ENCODE measurements at regions not wholly inside any gene's neighbourhood (a gene's known extent, or its start where the extent isn't known, plus 50 kb on each side); places are given as distances from the start of the nearest gene placed in this dataset.

DNA sequence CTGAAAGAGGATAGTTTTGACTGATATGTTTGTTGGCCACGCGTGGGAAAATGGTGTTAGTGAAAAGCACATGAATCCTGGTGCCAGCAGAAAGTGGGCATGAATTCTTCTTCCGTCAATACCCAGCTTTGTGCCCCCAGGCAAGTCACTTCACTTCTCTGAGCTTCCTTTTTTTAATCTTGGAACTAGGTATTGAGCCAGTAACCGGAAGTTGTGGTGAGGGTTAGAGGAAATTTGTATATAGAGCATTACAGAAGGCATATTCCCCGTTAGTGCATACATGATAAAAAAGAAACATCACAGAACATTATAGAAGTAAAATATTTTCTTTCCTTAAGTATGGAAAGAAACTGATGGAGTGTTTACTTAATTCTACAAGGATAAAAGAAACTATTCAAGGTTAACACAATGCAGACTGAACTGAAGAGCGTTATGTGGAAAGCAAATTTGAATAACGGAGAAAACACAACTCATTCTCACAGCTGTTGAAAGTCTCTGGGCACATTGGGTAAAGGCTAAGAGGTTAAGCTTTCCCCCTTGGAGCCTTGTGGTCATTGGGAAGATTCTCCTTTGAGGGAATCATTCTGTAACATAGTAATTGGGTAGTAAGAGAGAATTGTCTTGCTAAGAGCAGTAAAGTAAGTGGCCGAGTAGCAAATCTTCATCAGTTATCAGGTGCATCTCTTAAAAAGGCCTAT lies 223.1 kb downstream of the BCAS1 start:
- peaks cover 3% of the 10 kb centered on the region; the same call in 1 of the 2 replicates for H3K9me3 ChIP-seq (ENCODE audit: insufficient read depth, low read length)
- no peak for TF ChIP-seq YY1 (IDR thresholded peaks at IDR 0.05; ENCODE audit: insufficient read depth, insufficient read length)
- TF ChIP-seq SUZ12 (IDR thresholded peaks at IDR 0.05; ENCODE audit: extremely low read depth, insufficient read depth, insufficient read length), result no peak
- TF ChIP-seq ZNF274 (IDR thresholded peaks at IDR 0.05; ENCODE audit: low read depth, low read length), result no peak
- no peak for DNase-seq (ENCODE audit: low read depth, low spot score)
- no peaks in the 10 kb centered on the region for H3K36me3 ChIP-seq (ENCODE audit: insufficient read depth, insufficient read length, low read length)
- H3K4me3 ChIP-seq (ENCODE audit: insufficient read length, low read depth), result no peak overlapping the region
- no peaks in the 10 kb centered on the region for H3K4me1 ChIP-seq (ENCODE audit: insufficient read depth, insufficient read length)
- no peak overlapping the region for H3K9ac ChIP-seq (ENCODE audit: insufficient read length, low read depth)
- H3K27me3 ChIP-seq (ENCODE audit: insufficient read depth, insufficient read length), result no peaks in the 10 kb centered on the region

DNA sequence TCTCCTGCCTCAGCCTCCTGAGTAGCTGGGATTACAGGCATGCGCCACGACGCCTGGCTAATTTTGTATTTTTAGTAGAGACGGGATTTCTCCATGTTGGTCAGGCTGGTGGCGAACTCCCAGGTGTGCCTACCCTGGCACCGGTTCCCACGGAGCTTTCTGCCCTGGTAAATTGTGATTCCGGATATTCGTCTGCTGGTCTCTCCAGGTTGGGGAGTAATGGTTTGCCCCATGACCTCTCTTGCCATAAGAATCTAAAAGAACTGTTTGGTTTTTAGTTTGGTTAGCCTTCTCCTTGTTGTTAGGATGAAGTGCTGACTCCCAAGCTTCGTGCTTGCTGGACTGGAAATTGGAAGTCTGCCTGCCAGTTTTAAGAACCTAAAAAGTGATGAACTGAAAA lies 223.8 kb downstream of the BCAS1 start:
- no peak for TF ChIP-seq SUZ12 (IDR thresholded peaks at IDR 0.05; ENCODE audit: extremely low read depth, insufficient read depth, insufficient read length)
- TF ChIP-seq ZNF274 (IDR thresholded peaks at IDR 0.05; ENCODE audit: low read depth, low read length), result no peak
- no peak for TF ChIP-seq YY1 (IDR thresholded peaks at IDR 0.05; ENCODE audit: insufficient read depth, insufficient read length)
- no peaks in the 10 kb centered on the region for H3K27me3 ChIP-seq (ENCODE audit: insufficient read depth, insufficient read length)
- H3K9me3 ChIP-seq (ENCODE audit: insufficient read depth, low read length), result no peaks in the 10 kb centered on the region
- H3K9ac ChIP-seq (ENCODE audit: insufficient read length, low read depth), result no peak overlapping the region
- no peak for DNase-seq (ENCODE audit: low read depth, low spot score)
- no peaks in the 10 kb centered on the region for H3K4me1 ChIP-seq (ENCODE audit: insufficient read depth, insufficient read length)
- H3K36me3 ChIP-seq (ENCODE audit: insufficient read depth, insufficient read length, low read length), result no peaks in the 10 kb centered on the region
- H3K4me3 ChIP-seq (ENCODE audit: insufficient read length, low read depth), result no peak overlapping the region

DNA sequence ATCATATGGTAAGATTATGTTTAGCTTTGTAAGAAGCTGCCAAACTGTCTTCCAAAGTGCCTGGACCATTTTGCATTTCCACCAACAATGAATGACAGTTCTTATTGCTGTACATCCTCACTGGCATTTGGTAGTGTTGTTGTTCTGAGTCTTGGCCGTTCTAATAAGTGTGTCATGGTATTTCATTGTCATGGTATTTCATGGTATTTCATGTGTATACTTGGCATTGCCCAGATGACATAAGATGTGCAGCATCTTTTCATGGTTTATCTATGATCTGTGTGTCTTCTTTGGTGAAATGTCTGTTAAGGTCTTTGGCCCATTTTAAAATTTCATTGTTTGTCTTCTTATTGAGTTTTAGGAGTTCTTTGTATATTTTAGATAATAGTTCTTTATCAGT lies 224.4 kb downstream of the BCAS1 start:
- no peaks in the 10 kb centered on the region for H3K4me1 ChIP-seq (ENCODE audit: insufficient read depth, insufficient read length)
- H3K4me3 ChIP-seq (ENCODE audit: insufficient read length, low read depth), result no peak overlapping the region
- H3K9ac ChIP-seq (ENCODE audit: insufficient read length, low read depth), result no peak overlapping the region
- H3K9me3 ChIP-seq (ENCODE audit: insufficient read depth, low read length), result no peaks in the 10 kb centered on the region
- no peaks in the 10 kb centered on the region for H3K36me3 ChIP-seq (ENCODE audit: insufficient read depth, insufficient read length, low read length)
- no peak for DNase-seq (ENCODE audit: low read depth, low spot score)
- no peaks in the 10 kb centered on the region for H3K27me3 ChIP-seq (ENCODE audit: insufficient read depth, insufficient read length)
- TF ChIP-seq SUZ12 (IDR thresholded peaks at IDR 0.05; ENCODE audit: extremely low read depth, insufficient read depth, insufficient read length) (no peak), ZNF274 (IDR thresholded peaks at IDR 0.05; ENCODE audit: low read depth, low read length) (no peak), YY1 (IDR thresholded peaks at IDR 0.05; ENCODE audit: insufficient read depth, insufficient read length) (no peak)

DNA sequence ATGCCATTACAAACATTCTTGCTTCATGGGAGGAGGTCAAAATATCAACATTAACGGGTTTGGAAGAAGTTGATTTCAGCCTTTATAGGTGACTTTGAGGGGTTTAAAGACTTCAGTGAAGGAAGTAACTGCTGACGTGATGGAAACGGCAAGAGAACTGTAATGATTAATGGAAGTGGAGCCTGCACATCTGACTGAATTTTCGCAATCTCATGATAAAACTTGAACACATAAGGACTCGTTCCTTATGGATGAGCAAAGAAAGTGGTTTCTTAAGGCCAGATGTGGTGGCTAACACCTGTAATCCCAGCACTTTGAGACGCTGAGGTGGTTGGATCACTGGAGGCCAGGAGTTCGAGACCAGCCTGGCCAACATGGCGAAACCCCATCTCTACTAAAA lies 226.1 kb downstream of the BCAS1 start:
- TF ChIP-seq ZNF274 (IDR thresholded peaks at IDR 0.05; ENCODE audit: low read depth, low read length) (no peak), YY1 (IDR thresholded peaks at IDR 0.05; ENCODE audit: insufficient read depth, insufficient read length) (no peak), SUZ12 (IDR thresholded peaks at IDR 0.05; ENCODE audit: extremely low read depth, insufficient read depth, insufficient read length) (no peak)
- Histone ChIP-seq H3K27me3 (ENCODE audit: insufficient read depth, insufficient read length) (no peaks in the 10 kb centered on the region), H3K36me3 (ENCODE audit: insufficient read depth, insufficient read length, low read length) (no peaks in the 10 kb centered on the region), H3K9me3 (ENCODE audit: insufficient read depth, low read length) (no peaks in the 10 kb centered on the region), H3K4me1 (ENCODE audit: insufficient read depth, insufficient read length) (peaks cover 4% of the 10 kb centered on the region), H3K4me3 (ENCODE audit: insufficient read length, low read depth) (no peak overlapping the region), H3K9ac (ENCODE audit: insufficient read length, low read depth) (no peak overlapping the region)
- DNase-seq (ENCODE audit: low read depth, low spot score), result no peak

DNA sequence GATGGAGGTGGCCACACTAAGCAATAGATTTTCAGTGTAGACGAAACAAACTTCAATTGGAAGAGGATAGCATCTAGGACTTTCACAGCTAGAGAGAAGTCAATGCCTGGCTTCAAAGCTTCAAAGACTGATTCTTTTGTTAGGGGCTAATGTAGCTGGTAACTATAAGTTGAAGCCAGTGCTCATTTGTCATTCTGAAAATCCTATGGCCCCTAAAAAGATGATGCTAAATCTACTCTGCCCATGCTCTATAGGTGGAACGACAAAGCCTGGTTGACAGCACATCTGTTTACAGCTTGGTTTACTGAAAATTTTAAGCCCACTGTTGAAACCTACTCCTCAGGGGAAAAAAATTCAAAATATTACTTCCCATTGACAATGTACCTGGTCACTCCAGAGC lies 226.7 kb downstream of the BCAS1 start:
- Histone ChIP-seq H3K9me3 (ENCODE audit: insufficient read depth, low read length) (no peaks in the 10 kb centered on the region), H3K27me3 (ENCODE audit: insufficient read depth, insufficient read length) (no peaks in the 10 kb centered on the region), H3K4me1 (ENCODE audit: insufficient read depth, insufficient read length) (peaks cover 4% of the 10 kb centered on the region), H3K9ac (ENCODE audit: insufficient read length, low read depth) (no peak overlapping the region), H3K36me3 (ENCODE audit: insufficient read depth, insufficient read length, low read length) (no peaks in the 10 kb centered on the region), H3K4me3 (ENCODE audit: insufficient read length, low read depth) (no peak overlapping the region)
- DNase-seq (ENCODE audit: low read depth, low spot score), result no peak
- TF ChIP-seq ZNF274 (IDR thresholded peaks at IDR 0.05; ENCODE audit: low read depth, low read length) (no peak), SUZ12 (IDR thresholded peaks at IDR 0.05; ENCODE audit: extremely low read depth, insufficient read depth, insufficient read length) (no peak), YY1 (IDR thresholded peaks at IDR 0.05; ENCODE audit: insufficient read depth, insufficient read length) (no peak)

DNA sequence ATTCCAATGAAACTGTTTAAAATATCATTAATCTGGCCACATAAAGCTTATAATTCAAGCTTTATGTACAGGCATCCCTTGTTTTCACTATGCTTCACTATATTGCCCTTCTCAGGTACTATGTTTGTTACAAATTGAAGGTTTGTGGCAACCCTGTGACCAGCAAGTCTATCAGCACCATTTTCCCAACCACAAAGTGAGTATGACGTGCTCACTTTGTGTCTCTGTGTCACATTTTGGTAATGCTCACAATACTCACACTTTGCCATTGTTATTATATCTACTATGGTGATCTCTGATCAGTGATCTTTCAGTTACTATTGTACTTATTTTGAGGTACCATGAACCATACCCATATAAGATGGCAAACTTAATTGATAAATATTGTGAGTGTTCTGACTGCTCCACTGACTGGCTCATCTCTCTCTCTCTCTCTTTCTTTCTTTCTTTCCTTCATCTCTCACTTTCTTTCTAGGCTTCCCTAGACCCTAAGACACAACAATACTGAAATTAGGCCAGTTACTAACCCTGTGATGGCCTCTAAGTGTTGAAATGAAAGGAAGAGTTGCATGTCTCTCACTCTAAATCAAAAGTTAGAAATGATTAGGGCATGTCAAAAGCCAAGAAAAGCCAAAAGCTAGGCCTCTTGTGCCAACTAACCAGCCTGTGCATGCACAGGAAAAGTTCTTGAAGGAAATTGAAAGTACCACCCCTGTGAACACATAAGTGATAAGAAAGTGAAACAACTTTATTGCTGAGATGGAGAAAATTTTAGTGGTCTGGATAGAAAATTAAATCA lies 227.9 kb downstream of the BCAS1 start:
- no peaks in the 10 kb centered on the region for H3K9me3 ChIP-seq (ENCODE audit: insufficient read depth, low read length)
- no peaks in the 10 kb centered on the region for H3K36me3 ChIP-seq (ENCODE audit: insufficient read depth, insufficient read length, low read length)
- no peak for DNase-seq (ENCODE audit: low read depth, low spot score)
- peaks cover 4% of the 10 kb centered on the region for H3K4me1 ChIP-seq (ENCODE audit: insufficient read depth, insufficient read length)
- H3K9ac ChIP-seq (ENCODE audit: insufficient read length, low read depth), result no peak overlapping the region
- no peaks in the 10 kb centered on the region for H3K27me3 ChIP-seq (ENCODE audit: insufficient read depth, insufficient read length)
- H3K4me3 ChIP-seq (ENCODE audit: insufficient read length, low read depth), result no peak overlapping the region
- no peak for TF ChIP-seq ZNF274 (IDR thresholded peaks at IDR 0.05; ENCODE audit: low read depth, low read length)
- no peak for TF ChIP-seq SUZ12 (IDR thresholded peaks at IDR 0.05; ENCODE audit: extremely low read depth, insufficient read depth, insufficient read length)
- no peak for TF ChIP-seq YY1 (IDR thresholded peaks at IDR 0.05; ENCODE audit: insufficient read depth, insufficient read length)

DNA sequence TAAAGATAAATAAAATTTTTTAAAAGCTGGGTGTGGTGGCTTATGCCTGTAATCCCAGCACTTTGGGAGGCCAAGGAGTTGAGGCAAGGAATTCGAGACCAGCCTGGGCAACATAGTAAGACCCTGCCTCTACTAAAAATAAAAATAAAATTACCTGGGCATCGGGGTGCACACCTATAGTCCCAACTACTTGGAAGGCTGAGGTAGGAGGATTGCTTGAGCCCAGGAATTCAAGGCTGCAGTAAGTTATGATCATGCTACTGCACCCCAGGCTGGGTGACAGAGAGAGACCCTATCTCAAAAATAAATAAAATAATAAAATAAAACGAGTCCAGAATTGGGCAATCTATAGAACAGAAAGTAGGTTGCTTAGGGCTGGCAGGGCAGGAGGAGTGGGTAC lies 228.7 kb downstream of the BCAS1 start:
- H3K4me1 ChIP-seq (ENCODE audit: insufficient read depth, insufficient read length), result peaks cover 4% of the 10 kb centered on the region
- H3K9ac ChIP-seq (ENCODE audit: insufficient read length, low read depth), result no peak overlapping the region
- H3K9me3 ChIP-seq (ENCODE audit: insufficient read depth, low read length), result no peaks in the 10 kb centered on the region
- no peaks in the 10 kb centered on the region for H3K36me3 ChIP-seq (ENCODE audit: insufficient read depth, insufficient read length, low read length)
- DNase-seq (ENCODE audit: low read depth, low spot score), result no peak
- TF ChIP-seq YY1 (IDR thresholded peaks at IDR 0.05; ENCODE audit: insufficient read depth, insufficient read length) (no peak), ZNF274 (IDR thresholded peaks at IDR 0.05; ENCODE audit: low read depth, low read length) (no peak), SUZ12 (IDR thresholded peaks at IDR 0.05; ENCODE audit: extremely low read depth, insufficient read depth, insufficient read length) (no peak)
- H3K27me3 ChIP-seq (ENCODE audit: insufficient read depth, insufficient read length), result no peaks in the 10 kb centered on the region
- no peak overlapping the region for H3K4me3 ChIP-seq (ENCODE audit: insufficient read length, low read depth)
